NCI-H146 (cell line): ENCODE measurements at regions not wholly inside any gene's neighbourhood (a gene's known extent, or its start where the extent isn't known, plus 50 kb on each side); places are given as distances from the start of the nearest gene placed in this dataset.
"Not testable (repeated sequence)": the region's sequence is repeated elsewhere in the genome, so short reads cannot be mapped to it uniquely, and the experiment has no call there.

Source experiments
- DNase-seq: peaks from one replicate; lab custom pipeline; 2025; lab: John Stamatoyannopoulos, UW

- DNase-seq, result no peak
Measured at GRCh38 chr1:234920136-234920842, 208.3 kb downstream of the TOMM20 start.

DNA sequence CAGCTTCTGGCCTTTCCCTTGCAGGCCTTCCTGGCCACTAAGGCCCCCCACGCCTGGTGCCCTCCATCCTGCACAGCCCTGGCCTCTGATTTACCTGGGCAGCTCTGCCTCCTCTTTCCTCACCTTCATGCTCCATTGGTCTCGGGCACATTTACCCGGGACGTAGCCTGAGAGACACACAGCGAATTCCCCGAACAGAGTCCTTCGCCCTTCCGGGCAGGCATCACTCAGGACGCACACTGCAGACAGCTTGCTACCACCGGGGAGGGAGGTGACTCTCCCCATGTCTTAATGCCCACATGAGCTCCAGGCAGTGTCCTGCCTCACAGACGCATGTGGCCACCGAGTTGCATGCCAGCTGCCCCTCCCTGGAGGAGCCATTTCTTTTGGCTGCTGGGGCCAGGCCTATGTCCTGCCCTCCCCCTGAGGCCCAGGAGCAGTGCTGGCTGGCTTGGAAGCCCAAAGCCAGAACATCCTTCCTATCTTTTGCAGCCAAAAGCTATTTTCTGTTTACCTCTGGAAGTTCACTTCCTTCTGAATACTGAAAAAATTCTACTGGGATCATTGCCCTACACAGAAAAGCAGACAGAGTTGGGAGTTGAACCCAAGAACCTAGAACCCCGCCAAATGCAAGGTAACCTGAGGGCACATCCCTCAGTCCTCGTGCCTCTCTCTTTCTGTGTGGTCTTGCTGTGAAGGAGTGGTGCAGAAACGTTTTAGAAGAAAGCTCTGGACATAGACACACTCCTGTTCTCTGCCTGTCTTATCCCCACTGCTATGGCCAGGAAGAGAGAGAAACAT lies 209.5 kb downstream of the TOMM20 start:
- DNase-seq, result no peak

DNA sequence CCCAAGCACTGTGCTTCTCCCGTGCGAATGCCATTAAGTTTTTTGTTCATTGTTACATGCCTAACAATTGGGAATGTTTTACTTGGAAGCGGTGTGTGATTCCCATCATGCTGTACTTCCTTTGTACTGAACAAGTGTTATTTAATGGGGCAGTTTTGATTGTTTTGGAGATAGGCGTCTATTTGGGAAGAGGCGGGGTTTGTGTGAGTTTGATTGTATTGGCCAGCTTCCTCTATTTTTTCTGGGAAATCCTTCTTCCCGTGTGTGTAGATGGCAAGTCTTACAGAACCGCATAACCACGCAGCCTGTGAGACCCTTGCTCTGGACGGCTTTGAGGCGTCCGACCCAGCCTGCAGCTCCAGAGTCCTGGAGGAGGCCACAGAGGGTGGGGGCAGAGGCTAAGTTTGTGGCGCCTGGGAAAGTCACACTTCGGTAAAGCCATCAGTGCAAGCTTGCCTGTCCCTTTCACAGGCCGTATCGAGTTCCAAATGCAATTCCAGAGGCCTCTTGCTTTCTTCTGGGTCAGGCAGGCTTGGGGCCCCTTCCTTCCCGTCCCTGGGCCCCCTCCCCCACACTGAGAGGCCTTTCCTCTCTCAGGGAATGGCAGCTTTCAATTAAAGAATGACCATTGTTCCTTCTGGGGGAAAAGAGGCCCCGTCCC lies 210.3 kb downstream of the TOMM20 start:
- DNase-seq, result no peak

DNA sequence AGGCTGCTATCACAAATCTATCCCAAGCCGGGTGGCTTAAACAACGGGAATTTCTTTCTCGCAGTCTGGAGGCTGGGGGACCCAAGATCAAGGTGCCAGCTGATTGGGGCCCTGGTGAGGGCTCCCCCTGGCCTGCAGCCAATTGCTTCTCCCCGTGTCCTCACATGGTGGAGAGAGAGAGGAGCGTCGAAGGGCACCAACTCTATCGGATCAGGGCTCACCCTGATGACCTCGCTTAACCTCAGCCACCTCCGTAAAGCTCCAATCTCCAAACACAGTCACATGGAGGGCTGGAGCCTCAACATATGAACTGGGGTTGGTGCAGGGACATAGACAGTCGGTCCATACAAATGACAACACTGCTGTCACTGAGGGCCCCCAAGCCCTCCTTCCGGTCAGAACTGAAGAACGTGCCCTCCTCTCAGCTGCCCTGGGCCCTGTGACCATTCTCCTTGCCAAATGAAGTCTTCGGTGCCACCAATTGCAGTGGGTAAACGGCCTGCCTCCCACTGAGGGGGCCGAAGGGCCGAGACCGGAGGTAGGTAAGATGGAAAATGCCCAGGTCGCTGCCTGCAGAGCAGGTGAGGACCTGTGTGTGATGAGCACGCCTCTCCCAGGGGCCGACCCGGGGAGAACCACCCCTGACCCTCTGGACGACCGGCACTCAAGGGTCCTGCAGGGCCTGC lies 211.0 kb downstream of the TOMM20 start:
- no peak for DNase-seq

GRCh38 chr1:234916840-234917239 lies 211.8 kb downstream of the TOMM20 start:
- no peak for DNase-seq

- peak; percentile 7 for DNase-seq
Measured at GRCh38 chr1:234915924-234916675, 212.5 kb downstream of the TOMM20 start.

DNA sequence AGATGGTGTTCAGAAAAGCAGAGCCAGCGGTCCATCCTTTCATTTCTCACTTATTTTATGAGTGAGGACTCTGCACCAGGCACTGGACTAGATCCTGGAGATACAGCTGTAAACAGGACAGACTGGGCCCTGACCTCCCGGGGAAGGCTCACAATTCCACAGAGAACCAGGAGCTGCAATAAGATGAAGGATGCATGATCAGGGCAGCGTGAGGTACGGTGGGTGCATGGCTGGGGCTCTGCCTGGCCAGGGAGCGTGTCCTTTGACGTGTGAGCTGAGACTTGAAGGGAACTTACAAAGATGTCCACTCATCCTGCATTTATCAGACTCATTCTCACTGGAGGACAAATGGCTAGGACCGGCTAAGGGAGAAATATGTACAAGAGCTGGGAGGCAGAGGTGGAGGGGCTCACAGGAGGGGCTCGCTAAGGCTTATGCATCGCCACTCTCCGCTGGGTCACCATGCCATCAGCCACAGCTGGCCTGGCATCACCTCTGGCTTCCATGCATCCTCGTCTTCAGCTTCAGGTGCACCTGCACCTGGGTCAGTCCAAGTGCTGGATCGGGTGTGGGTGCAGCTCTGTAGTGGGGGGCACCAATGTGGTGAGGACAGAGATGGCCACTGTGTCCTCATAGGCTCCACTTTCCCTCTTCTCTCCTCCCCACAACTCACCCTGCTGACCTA lies 213.9 kb downstream of the TOMM20 start:
- no peak for DNase-seq

DNA sequence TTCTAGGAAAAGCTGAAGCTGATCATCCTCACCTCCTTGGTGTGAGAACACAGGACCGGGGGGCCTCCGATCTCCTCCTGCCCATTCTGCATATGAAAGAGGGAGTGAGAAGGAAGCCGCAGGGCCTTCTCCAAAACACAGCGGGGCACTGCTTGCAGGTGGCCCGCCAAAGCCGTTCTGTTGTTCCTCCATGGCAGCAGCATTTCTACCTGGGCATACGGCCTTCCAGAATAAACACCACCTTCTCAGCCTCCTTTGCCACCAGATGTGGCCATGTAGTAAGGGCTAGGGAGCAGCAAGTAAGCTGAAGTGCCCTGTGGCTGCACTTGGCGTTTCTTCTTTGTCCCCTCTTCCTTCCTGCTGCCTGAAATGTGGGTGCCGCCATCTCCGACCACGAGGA lies 214.9 kb downstream of the TOMM20 start:
- no peak for DNase-seq

DNA sequence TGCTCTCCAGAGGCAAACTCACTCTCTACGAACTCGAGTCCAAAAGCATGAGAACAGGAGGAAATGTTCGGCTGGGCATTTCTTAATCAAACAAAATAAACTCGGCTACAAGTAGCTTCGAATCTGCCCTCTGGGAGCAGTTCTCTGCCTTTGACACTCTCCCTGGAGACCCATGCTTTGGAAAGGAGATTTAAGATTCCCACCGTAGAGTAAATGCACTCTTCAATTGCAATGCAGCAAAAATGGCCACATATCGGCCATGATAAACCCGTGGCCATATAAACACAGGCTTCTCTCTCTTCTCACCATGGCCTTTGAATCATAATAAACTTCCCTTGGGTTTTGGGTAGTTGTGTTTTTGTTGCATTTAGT lies 215.4 kb downstream of the TOMM20 start:
- no peak for DNase-seq

DNA sequence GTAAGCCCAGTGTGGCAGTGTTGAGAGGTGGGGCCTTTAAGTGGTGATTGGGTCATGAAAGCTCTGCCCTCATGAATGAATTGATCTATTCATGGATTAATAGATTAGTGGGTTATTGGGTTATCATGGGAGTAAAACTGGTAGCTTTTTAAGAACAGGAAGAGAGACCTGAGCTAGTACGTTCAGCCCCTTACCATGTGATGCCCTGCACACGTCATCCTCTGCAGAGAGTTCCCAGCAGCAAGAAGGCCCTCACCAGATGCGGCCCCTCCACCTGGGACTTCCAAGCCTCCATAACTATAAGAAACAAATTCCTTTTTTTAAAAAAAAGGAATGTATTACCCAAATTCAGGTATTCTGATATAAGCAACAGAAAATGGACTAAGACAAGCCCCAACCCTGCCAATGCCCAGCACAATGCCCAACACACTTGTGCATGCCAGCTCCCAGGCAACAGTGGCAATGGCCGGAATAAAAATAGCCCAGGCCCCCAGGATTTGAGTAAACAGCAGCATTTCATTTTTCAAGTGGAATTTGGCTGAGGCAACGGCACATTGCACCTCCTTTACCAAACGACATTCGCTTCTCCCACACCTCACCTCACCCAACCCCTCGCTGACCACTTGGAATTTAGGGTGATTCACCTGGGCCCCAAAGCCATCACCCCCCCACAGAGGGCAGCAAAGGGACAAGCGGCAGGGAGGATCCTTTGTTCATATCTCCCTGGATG lies 215.9 kb downstream of the TOMM20 start:
- DNase-seq, result no peak

DNA sequence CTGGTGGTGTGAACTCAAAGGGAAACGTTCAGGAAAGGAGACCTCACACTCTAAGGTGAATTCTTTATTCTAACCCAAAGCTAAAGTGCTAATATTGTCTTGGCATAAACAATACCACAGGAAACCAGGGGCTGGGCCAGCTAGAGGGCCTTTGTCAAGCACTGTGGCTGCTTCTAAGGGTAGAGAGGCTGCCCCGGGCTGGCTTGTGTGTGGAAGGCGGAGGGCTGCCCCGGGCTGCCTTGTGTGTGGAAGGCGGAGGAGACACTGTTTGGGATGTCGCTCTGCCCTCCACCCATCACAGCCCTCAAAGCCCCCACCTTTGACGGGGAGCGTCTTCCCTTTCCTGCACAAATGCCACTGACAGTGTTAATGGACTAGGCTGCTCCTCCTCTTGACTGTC lies 216.8 kb downstream of the TOMM20 start:
- no peak for DNase-seq

DNA sequence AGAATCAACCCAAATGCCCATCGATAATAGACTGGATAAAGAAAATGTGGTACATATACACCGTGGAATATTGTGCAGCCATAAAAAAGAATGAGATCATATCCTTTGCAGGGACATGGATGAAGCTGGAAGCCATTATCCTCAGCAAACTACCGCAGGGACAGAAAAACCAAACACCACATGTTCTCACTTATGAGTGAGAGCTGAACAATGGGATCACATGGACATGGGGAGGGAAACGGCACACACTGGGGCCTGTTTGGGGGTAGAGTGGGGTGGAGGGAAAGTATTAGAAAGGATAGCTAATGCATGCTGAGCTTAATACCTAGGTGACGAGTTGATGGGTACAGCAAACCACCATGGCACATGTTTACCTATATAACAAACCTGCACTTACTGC lies 217.5 kb downstream of the TOMM20 start:
- not testable (repeated sequence) for DNase-seq

GRCh38 chr1:234909851-234910250 lies 218.8 kb downstream of the TOMM20 start:
- no peak for DNase-seq

DNA sequence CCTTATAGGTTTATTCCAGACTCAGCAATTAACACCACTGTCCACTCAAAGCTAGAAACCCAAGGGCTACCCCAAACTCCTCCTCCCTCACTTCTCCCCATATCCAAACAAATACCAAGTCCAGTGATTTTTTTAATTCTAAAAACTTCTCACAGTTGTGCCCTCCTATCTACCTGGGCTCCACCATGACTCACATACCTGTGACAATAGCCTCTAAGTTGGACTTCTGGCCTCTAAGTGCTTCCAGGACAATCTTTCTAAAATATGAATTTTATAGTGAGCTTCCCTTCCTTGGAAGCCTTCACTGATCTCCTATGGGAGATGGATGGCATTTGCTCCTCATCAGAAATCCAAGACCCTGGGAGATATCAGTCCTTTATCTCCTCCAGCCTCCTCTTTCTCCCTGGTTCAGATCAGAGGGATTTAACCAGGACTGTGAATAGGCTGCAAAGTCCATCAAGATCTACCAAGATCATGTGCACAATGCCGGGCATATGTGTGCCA lies 219.3 kb downstream of the TOMM20 start:
- DNase-seq, result no peak

DNA sequence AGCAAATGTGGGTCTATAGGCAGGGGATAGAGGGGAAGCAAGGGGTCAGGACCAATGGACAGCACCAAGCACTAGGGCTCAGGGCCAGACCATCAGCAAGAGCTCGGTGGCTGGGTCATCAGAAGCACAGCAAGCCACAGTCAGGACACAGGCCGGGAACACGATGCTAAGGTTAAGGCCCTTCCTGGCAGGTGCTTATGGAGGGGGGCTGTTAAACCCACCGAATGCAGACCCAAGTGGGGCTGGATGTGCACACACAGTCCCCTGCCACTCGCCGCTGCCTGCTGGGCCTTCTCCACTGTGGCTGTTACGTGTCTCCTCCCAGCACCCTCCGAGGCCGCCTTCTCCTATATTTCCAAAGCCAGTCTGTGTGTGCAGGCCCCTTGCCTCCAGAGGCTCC lies 220.1 kb downstream of the TOMM20 start:
- DNase-seq, result no peak

GRCh38 chr1:234907940-234908405 lies 220.7 kb downstream of the TOMM20 start:
- no peak for DNase-seq

DNA sequence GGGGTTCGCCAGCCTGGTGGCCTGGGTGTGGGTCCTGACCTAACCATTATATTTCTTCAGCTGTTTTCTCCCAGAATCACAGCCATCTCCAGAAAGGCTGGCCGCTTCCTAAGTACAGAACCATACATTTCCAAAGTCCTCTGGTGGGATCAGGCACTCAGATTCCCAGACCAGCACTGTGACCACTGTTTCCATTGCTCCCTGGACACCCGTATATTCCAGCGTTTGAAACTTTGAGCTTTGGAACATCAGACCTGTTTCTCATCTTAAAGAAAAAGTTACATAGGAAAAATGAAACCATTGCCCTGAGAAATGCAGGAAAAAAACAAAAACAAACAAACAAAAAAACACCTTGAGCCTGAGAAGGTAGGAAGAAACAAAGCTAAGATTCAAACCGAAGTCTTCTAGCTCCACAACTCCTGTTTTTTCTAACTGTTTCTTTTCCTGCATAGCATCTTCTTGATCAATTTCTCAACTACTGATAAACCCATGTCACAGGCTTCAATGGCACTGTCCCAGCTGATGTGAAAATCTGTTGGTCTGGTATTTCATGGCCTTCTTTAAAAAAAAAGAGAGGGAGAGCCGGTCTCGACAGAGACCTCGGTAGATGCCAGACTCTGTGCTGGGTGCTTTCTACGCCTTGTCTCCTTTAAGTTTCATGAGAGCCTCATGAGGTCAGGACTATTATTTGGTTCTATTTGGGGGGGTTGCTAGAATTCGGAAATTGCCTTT lies 221.3 kb downstream of the TOMM20 start:
- DNase-seq, result no peak

DNA sequence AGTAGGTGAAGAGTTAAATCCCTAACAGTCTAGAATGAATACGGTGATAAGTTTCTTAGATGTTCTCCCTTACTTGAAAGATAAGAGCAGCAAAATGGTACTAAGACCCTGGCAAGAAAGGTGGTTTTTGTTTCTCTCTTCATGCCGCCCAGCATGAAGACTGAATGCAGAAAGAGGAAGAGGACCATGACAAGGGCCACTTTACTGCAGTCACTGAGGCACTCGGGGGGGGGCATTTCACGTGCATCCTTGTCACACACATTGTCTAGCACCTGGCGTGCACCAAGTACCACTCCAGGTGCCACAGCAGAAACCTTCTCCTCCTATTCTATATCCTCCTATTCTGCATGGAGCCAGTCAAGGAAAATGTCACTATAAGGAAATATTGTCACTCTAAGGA lies 222.0 kb downstream of the TOMM20 start:
- no peak for DNase-seq

DNA sequence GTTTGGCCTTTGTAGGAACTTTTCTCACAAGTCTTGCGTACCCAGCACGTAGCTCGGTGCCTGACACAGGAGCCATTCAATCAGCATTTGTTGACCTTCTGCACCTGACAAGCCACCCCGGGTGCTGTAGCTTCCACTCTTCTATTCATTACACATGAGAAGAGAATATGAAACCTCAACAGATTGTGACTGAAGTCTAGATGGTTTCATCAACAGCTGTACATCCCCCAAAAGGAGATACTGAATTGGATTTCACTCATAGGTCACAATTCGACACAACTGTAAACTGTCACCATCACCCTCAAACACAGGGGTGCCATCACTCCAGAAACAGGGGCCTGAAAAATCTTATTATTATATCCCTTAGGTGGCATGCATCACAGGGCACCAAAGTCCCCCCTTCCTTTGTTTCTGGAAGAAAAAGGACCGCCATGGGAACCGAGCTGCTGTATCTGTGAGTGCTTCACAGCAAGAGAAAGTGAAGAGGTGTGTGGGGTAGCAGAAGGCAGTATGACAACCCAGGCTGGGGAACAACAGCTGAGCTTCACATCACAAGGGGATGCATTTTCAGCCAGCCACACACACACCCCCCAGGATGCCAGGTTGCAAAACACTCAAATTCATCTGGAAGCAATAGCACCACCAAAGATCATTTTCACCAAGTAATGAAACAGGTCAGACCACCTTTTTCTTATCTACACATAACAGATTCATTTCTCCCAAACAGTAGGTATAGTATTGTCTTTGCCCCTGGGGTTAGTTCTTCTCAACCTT lies 225.7 kb downstream of the TOMM20 start:
- DNase-seq, result no peak
